HG03520 (cell line): ENCODE measurements at regions not wholly inside any gene's neighbourhood (a gene's known extent, or its start where the extent isn't known, plus 50 kb on each side); places are given as distances from the start of the nearest gene placed in this dataset.

Experiments used
- ATAC-seq: cut with Tn5 transposase; IDR thresholded peaks from one replicate; pipeline ENCODE4 v1.9.1; 2021; ENCODE audit warnings: mild to moderate bottlenecking, moderate library complexity; ENCODE audit not compliant: unreplicated experiment

- no peak for ATAC-seq
Measured at GRCh38 chr16:50964491-50964890, 186.6 kb downstream of the SALL1 start.

- ATAC-seq = no peak
Measured at GRCh38 chr16:50961952-50962351, 189.1 kb downstream of the SALL1 start.

- ATAC-seq = no peak
Measured at GRCh38 chr16:50960517-50961202, 190.4 kb downstream of the SALL1 start.

GRCh38 chr16:50957056-50957455 lies 194.0 kb downstream of the SALL1 start:
- no peak for ATAC-seq

GRCh38 chr16:50956637-50957036 lies 194.4 kb downstream of the SALL1 start:
- ATAC-seq = no peak

GRCh38 chr16:50955311-50955710 lies 195.8 kb downstream of the SALL1 start:
- ATAC-seq = no peak

GRCh38 chr16:50954469-50954868 lies 196.6 kb downstream of the SALL1 start:
- ATAC-seq = no peak

- no peak for ATAC-seq
Measured at GRCh38 chr16:50953290-50953689, 197.8 kb downstream of the SALL1 start.

GRCh38 chr16:50950955-50951354 lies 200.1 kb downstream of the SALL1 start:
- ATAC-seq = no peak

GRCh38 chr16:50948268-50948930 lies 202.7 kb downstream of the SALL1 start:
- ATAC-seq = no peak

- ATAC-seq = no peak
Measured at GRCh38 chr16:50947826-50948225, 203.2 kb downstream of the SALL1 start.

- ATAC-seq = no peak
Measured at GRCh38 chr16:50946606-50947005, 204.5 kb downstream of the SALL1 start.

- no peak for ATAC-seq
Measured at GRCh38 chr16:50946098-50946497, 204.2 kb downstream of the CYLD start.

- ATAC-seq = no peak
Measured at GRCh38 chr16:50945171-50945570, 203.3 kb downstream of the CYLD start.

- ATAC-seq = no peak
Measured at GRCh38 chr16:50944436-50944835, 202.6 kb downstream of the CYLD start.

- no peak for ATAC-seq
Measured at GRCh38 chr16:50944033-50944432, 202.1 kb downstream of the CYLD start.

GRCh38 chr16:50942143-50942542 lies 200.3 kb downstream of the CYLD start:
- ATAC-seq = no peak

GRCh38 chr16:50941681-50942080 lies 199.8 kb downstream of the CYLD start:
- no peak for ATAC-seq

- ATAC-seq = no peak
Measured at GRCh38 chr16:50940275-50940854, 198.5 kb downstream of the CYLD start.

- ATAC-seq = no peak
Measured at GRCh38 chr16:50939356-50939755, 197.5 kb downstream of the CYLD start.

GRCh38 chr16:50938932-50939331 lies 197.0 kb downstream of the CYLD start:
- no peak for ATAC-seq

GRCh38 chr16:50933262-50933661 lies 191.4 kb downstream of the CYLD start:
- no peak for ATAC-seq
